Ascending aorta (tissue), 2 donors: ENCODE measurements at regions not wholly inside any gene's neighbourhood (a gene's known extent, or its start where the extent isn't known, plus 50 kb on each side); places are given as distances from the start of the nearest gene placed in this dataset.

Experiments used
- DNase-seq, 2 donors: peaks; one replicate each; pipeline ENCODE4 v3.0.0-alpha.2; 2019; ENCODE audit warnings: low spot score in 2 of 2
- H3K27ac ChIP-seq, 2 donors: fragments of 200-600 bp; sonication (generic); one replicate each; pipeline ENCODE4 v1.5.1; 2016 to 2017; ENCODE audit warnings: mild to moderate bottlenecking in 1 of 2
- H3K27me3 ChIP-seq: fragments of 200-600 bp; sonication (generic); one replicate; pipeline ENCODE4 v1.5.1; 2017
- H3K36me3 ChIP-seq, 2 donors: fragments of 200-600 bp; sonication (generic); one replicate each; pipeline ENCODE4 v1.5.1; 2016
- H3K4me1 ChIP-seq, 2 donors: fragments of 200-600 bp; sonication (generic); one replicate each; pipeline ENCODE4 v1.5.1; 2016 to 2017; ENCODE audit warnings: mild to moderate bottlenecking in 1 of 2
- H3K4me3 ChIP-seq, 2 donors: fragments of 200-600 bp; sonication (generic); one replicate each; pipeline ENCODE4 v1.5.1; 2016 to 2017; ENCODE audit warnings: mild to moderate bottlenecking in 1 of 2
- H3K9me3 ChIP-seq, 2 donors: fragments of 200-600 bp; sonication (generic); one replicate each; pipeline ENCODE4 v1.5.1; 2016
- CTCF ChIP-seq, 3 experiments: fragments of 200-600 bp in 2 of 3; fragments of 450-650 bp in 1 of 3; sonication (generic) in 2 of 3; IDR thresholded peaks; one replicate each; pipeline ENCODE4 v1.5.1; 2016 to 2019; ENCODE audit warnings: antibody characterized with exemption in 3 of 3, mild to moderate bottlenecking in 1 of 3, moderate library complexity in 1 of 3
- intact Hi-C: fragments of 100-400 bp; cut with DNase I; formaldehyde crosslinking; loops from one replicate; pipeline ENCODE4 v1.15.1; 2023

- Histone ChIP-seq H3K4me1 (peaks cover 0 to 25% of the 10 kb centered on the region in 2 donors), H3K4me3 (no peak overlapping the region), H3K36me3 (peaks cover 0 to 1% of the 10 kb centered on the region in 2 donors), H3K9me3 (no peaks in the 10 kb centered on the region), H3K27ac (no peak overlapping the region), H3K27me3 (no peaks in the 10 kb centered on the region)
- intact Hi-C loops = loop anchor here (10.0 kb wide), 1 partner anchor 314 kb away; no protein-coding TSS in a partner anchor
- no peak for TF ChIP-seq CTCF (IDR thresholded peaks at IDR 0.05)
- DNase-seq = no peak
Observed at GRCh38 chr9:109888695-109889094, 108.7 kb downstream of the PALM2AKAP2 start.

- no peak for DNase-seq
Observed at GRCh38 chr9:109889456-109889855, 109.5 kb downstream of the PALM2AKAP2 start.

DNA sequence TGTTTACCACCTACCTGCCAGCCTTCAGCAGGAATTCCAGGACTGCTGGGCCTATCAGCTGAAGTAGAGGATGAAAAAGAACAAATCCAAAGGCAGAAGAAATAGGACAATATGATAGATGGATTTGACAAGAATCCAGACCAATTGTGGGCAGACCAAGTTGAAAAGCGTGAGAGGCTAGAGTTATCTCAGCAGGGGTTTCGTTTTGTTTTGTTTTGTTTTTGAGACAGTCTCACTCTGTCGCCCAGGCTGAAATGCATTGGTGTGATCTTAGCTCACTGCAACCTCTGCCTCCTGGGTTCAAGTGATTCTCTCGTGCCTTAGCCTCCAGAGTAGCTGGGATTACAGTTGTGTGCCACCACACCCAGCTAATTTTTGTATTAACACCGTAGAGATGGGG is 113.2 kb downstream of the PALM2AKAP2 start:
- H3K27me3 ChIP-seq = no peaks in the 10 kb centered on the region
- H3K36me3 ChIP-seq = no peaks in the 10 kb centered on the region
- no peak for TF ChIP-seq CTCF (IDR thresholded peaks at IDR 0.05)
- intact Hi-C loops = loop anchor here (10.0 kb wide), 1 partner anchor 188 kb away; no protein-coding TSS in a partner anchor
- peaks cover 0 to 3% of the 10 kb centered on the region in 2 donors for H3K4me1 ChIP-seq
- no peak overlapping the region for H3K4me3 ChIP-seq
- H3K27ac ChIP-seq = no peak overlapping the region
- H3K9me3 ChIP-seq = no peaks in the 10 kb centered on the region
- DNase-seq = no peak

More at GRCh38 chr9:109889456-109889855, 109.5 kb downstream of the PALM2AKAP2 start:
- H3K9me3 ChIP-seq = no peaks in the 10 kb centered on the region
- intact Hi-C loops = loop anchor here (10.0 kb wide), 1 partner anchor 315 kb away; no protein-coding TSS in a partner anchor
- H3K36me3 ChIP-seq = no peaks in the 10 kb centered on the region
- H3K27me3 ChIP-seq = no peaks in the 10 kb centered on the region
- no peak overlapping the region for H3K4me3 ChIP-seq
- TF ChIP-seq CTCF (IDR thresholded peaks at IDR 0.05) = no peak
- H3K27ac ChIP-seq = no peak overlapping the region
- H3K4me1 ChIP-seq = peaks cover 0 to 25% of the 10 kb centered on the region in 2 donors

DNA sequence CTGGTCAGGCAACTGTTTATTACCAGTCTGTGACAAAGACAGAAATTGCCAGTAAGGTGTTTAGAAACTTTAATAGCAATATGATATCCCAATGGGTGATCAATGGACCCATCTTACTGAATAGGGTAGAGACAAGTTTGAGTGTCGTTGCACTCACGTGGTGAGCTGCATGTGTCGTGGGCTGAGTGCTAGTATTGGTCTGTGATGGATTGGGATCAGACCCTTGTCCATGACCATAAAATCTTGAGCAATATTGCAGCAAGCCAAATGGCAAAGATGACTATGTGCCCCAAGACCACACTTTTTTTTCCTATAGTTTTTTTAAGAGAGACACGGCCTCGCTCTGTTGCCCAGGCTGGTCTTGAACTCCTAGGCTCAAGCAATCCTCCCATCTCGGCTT is 114.5 kb downstream of the PALM2AKAP2 start:
- no peak for DNase-seq
- intact Hi-C loops = loop anchor here (10.0 kb wide), 1 partner anchor 190 kb away; no protein-coding TSS in a partner anchor

DNA sequence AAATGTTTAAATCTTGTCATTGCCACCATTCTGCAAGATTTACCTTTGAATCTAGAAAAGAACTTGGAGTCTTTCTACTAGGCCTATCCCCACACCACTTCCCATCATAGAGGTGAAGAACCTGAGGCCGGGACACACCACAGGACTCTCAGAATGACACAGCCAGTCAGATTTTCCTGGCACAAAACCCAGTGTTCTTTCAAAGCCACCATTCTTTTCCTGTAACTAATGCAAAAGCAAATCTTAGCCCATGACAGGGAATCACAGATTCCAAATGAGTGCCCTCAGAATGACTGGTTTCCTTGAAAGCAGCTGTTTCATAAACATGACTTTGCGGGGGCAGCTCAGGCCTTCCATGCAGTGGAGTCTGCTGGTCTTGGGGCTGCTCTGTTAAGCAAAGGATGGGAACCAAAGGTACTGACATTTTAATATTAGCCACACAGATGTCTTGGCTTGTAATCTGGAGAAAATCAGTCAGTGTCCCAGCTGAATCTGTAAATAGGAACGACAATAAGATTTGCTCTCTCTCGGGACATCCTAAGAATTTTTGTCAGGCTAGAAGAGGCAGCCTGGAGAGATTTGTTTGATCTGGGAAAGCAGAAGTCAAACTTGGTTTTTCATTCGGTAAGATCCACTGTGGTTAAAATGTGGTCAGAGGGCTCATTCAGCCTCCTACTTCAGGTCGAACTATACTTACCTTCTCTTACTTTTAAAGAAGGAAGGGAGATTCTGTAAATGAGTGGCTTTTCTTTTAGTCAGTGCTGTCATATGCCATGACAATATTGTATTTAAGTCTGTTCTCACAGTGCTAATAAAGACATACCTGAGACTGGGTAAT is 115.1 kb downstream of the PALM2AKAP2 start:
- Histone ChIP-seq H3K36me3 (no peaks in the 10 kb centered on the region), H3K4me3 (no peak overlapping the region), H3K4me1 (peaks cover 0 to 3% of the 10 kb centered on the region in 2 donors), H3K9me3 (no peaks in the 10 kb centered on the region), H3K27ac (peak overlapping the region; percentile 41 to 71), H3K27me3 (no peaks in the 10 kb centered on the region)
- TF ChIP-seq CTCF (IDR thresholded peaks at IDR 0.05) = no peak
- DNase-seq = peak; percentile 29 to 85
- intact Hi-C loops = loop anchor here (10.0 kb wide), 1 partner anchor 190 kb away; no protein-coding TSS in a partner anchor

More for the DNA sequence above, 114.5 kb downstream of the PALM2AKAP2 start:
- Histone ChIP-seq H3K4me3 (no peak overlapping the region), H3K4me1 (peaks cover 0 to 3% of the 10 kb centered on the region in 2 donors), H3K9me3 (no peaks in the 10 kb centered on the region), H3K27me3 (no peaks in the 10 kb centered on the region), H3K27ac (peak overlapping the region; percentile 41 to 71), H3K36me3 (no peaks in the 10 kb centered on the region)
- no peak for TF ChIP-seq CTCF (IDR thresholded peaks at IDR 0.05)
